Kidney (tissue), 13 donors: ENCODE measurements at regions not wholly inside any gene's neighbourhood (a gene's known extent, or its start where the extent isn't known, plus 50 kb on each side); places are given as distances from the start of the nearest gene placed in this dataset.

Experiments used
- DNase-seq, 5 donors: peaks; one replicate each; pipeline ENCODE4 v3.0.0-alpha.2; 2013 to 2020
- FAIRE-seq: peaks from 2 replicates; lab custom pipeline; 2012; peaks lifted over from hg19 to GRCh38; lab: Jason Lieb, UNC
- H3K27ac ChIP-seq, 2 donors: one replicate each; pipeline ENCODE4 v1.7.0; 2013; ENCODE audit warnings: low read depth in 2 of 2, low read length in 2 of 2, inconsistent platforms in 1 of 2
- H3K27me3 ChIP-seq: one replicate; pipeline ENCODE4 v1.7.1; 2013; ENCODE audit warnings: low read length, inconsistent platforms; ENCODE audit not compliant: control insufficient read depth, insufficient read depth
- H3K36me3 ChIP-seq, 3 donors: one replicate each; pipeline versions ENCODE4 v1.7.0 to v1.7.1; 2013; ENCODE audit warnings: low read length in 3 of 3, control low read depth in 1 of 3, inconsistent platforms in 1 of 3; ENCODE audit not compliant: insufficient read depth in 3 of 3, control insufficient read depth in 2 of 3
- H3K4me1 ChIP-seq, 3 donors: one replicate each; pipeline versions ENCODE4 v1.7.0 to v1.7.1; 2013; ENCODE audit warnings: low read length in 3 of 3, inconsistent platforms in 1 of 3, low read depth in 1 of 3; ENCODE audit not compliant: control insufficient read depth in 2 of 3, insufficient read depth in 2 of 3
- H3K4me3 ChIP-seq, 3 donors: one replicate each; pipeline versions ENCODE4 v1.7.0 to v1.8.1; 2013; ENCODE audit warnings: low read length in 3 of 3, control low read depth in 1 of 3, inconsistent platforms in 1 of 3
- H3K9ac ChIP-seq, 3 donors: one replicate each; pipeline versions ENCODE4 v1.7.0 to v1.7.1; 2013; ENCODE audit warnings: low read length in 3 of 3, control low read depth in 1 of 3, inconsistent platforms in 1 of 3
- H3K9me3 ChIP-seq, 3 donors: one replicate each; pipeline versions ENCODE4 v1.7.0 to v1.7.1; 2013; ENCODE audit warnings: low read length in 3 of 3, control low read depth in 1 of 3, inconsistent platforms in 1 of 3; ENCODE audit not compliant: control insufficient read depth in 2 of 3, insufficient read depth in 1 of 3
- CTCF ChIP-seq: IDR thresholded peaks from 3 replicates; pipeline ENCODE4 v1.5.1; 2012; ENCODE audit warnings: mild to moderate bottlenecking, moderate library complexity, borderline replicate concordance; ENCODE audit not compliant: insufficient read depth; ENCODE audit errors: extremely low read depth
- intact Hi-C: fragments of 100-400 bp; cut with DNase I; formaldehyde crosslinking; loops from one replicate; pipeline ENCODE4 v1.11.1; 2022
- donor health status: control.
- donor health status: control.
- donor health status: control.
- donor health status: control.
- donor health status: control.
- donor health status: DM: yes; HTN: yes; CAD: no.
- donor health status: Normal renal cell carcinoma (clear cell type).

- Histone ChIP-seq H3K4me1 (peaks cover 3 to 10% (median 7%) of the 10 kb centered on the region in 3 donors), H3K9me3 (no peaks in the 10 kb centered on the region), H3K9ac (no peak overlapping the region), H3K36me3 (no peaks in the 10 kb centered on the region), H3K27ac (no peak overlapping the region), H3K4me3 (no peak overlapping the region), H3K27me3 (no peaks in the 10 kb centered on the region)
- FAIRE-seq (no peak), DNase-seq (no peak)
- no peak for TF ChIP-seq CTCF
- intact Hi-C loops, result no loop called here
Measured at GRCh38 chr16:66131895-66132294, 234.6 kb upstream of the CDH5 start.

GRCh38 chr16:66131156-66131807 is 235.2 kb upstream of the CDH5 start:
- no peak for FAIRE-seq
- Histone ChIP-seq H3K9me3 (no peaks in the 10 kb centered on the region), H3K27me3 (no peaks in the 10 kb centered on the region), H3K27ac (no peak overlapping the region), H3K4me3 (no peak overlapping the region), H3K4me1 (peaks cover 3 to 10% (median 7%) of the 10 kb centered on the region in 3 donors), H3K36me3 (no peaks in the 10 kb centered on the region), H3K9ac (no peak overlapping the region)
- no peak for DNase-seq
- intact Hi-C loops, result no loop called here
- TF ChIP-seq CTCF, result no peak

- Histone ChIP-seq H3K9ac (no peak overlapping the region), H3K4me1 (peaks cover 2 to 9% (median 3%) of the 10 kb centered on the region in 3 donors), H3K36me3 (no peaks in the 10 kb centered on the region), H3K27ac (no peak overlapping the region), H3K4me3 (no peak overlapping the region), H3K9me3 (no peaks in the 10 kb centered on the region), H3K27me3 (no peaks in the 10 kb centered on the region)
- intact Hi-C loops, result no loop called here
- TF ChIP-seq CTCF, result no peak
- FAIRE-seq (no peak), DNase-seq (peak in 1 of 5 donors; percentile 61)
Measured at GRCh38 chr16:66130296-66130905, 236.1 kb upstream of the CDH5 start.
